ENCODE measurements at regions not wholly inside any gene's neighbourhood (a gene's known extent, or its start where the extent isn't known, plus 50 kb on each side); places are given as distances from the start of the nearest gene placed in this dataset.

- TF ChIP-seq, protein P1, sequence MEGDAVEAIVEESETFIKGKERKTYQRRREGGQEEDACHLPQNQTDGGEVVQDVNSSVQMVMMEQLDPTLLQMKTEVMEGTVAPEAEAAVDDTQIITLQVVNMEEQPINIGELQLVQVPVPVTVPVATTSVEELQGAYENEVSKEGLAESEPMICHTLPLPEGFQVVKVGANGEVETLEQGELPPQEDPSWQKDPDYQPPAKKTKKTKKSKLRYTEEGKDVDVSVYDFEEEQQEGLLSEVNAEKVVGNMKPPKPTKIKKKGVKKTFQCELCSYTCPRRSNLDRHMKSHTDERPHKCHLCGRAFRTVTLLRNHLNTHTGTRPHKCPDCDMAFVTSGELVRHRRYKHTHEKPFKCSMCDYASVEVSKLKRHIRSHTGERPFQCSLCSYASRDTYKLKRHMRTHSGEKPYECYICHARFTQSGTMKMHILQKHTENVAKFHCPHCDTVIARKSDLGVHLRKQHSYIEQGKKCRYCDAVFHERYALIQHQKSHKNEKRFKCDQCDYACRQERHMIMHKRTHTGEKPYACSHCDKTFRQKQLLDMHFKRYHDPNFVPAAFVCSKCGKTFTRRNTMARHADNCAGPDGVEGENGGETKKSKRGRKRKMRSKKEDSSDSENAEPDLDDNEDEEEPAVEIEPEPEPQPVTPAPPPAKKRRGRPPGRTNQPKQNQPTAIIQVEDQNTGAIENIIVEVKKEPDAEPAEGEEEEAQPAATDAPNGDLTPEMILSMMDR (IDR thresholded peaks at IDR 0.05), result no peak
- TF ChIP-seq POLR2A (IDR thresholded peaks at IDR 0.05) (no peak), POLR2AphosphoS5 (IDR thresholded peaks at IDR 0.05) (no peak)
Observed at GRCh38 chr9:19552282-19553105, 143.7 kb downstream of the ACER2 start.

All from prostate gland (tissue), 2 donors.